ENCODE measurements at regions not wholly inside any gene's neighbourhood (a gene's known extent, or its start where the extent isn't known, plus 50 kb on each side); places are given as distances from the start of the nearest gene placed in this dataset.
"Not testable (repeated sequence)": the region's sequence is repeated elsewhere in the genome, so short reads cannot be mapped to it uniquely, and the experiment has no call there.

- Histone ChIP-seq H3K36me3 (ENCODE audit: control insufficient read depth in 1 of 2, insufficient read depth in 2 of 2, low read length in 2 of 2) (no peaks in the 10 kb centered on the region), H3K9ac (ENCODE audit: low read depth in 1 of 2, low read length in 2 of 2) (no peak overlapping the region)
These were observed 729.7 kb upstream of the GOT2 start for GRCh38 chr16:59463776-59464175.

DNA sequence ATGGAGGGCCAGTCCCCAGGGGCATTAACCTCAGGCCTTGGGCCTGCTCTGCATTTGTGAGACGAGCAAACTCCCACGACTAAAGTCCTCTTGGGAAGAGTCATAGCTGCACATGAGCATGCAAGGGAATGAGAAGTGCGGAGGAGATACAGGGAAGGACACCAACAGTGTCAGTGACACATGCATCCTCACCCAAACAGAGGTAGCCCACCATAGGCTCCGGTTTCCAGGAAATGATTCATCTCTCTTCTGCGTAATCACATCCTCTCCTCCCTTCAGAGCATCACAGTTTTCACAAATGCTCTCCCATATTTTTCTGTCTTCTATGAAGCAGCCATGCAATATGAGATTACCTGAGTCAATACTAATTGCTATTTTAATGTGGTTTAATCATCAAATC lies 725.7 kb upstream of the GOT2 start:
- Histone ChIP-seq H3K9ac (ENCODE audit: low read depth in 1 of 2, low read length in 2 of 2) (no peak overlapping the region), H3K9me3 (ENCODE audit: control insufficient read depth in 1 of 2, low read length in 2 of 2) (peaks cover 0 to 7% of the 10 kb centered on the region in 2 donors), H3K4me1 (ENCODE audit: control insufficient read depth in 1 of 2, insufficient read depth in 2 of 2, low read length in 2 of 2) (no peaks in the 10 kb centered on the region), H3K4me3 (ENCODE audit: low read depth in 1 of 2, low read length in 2 of 2) (no peak overlapping the region), H3K27ac (ENCODE audit: low read depth, low read length) (no peak overlapping the region), H3K27me3 (ENCODE audit: control insufficient read depth in 1 of 2, insufficient read depth in 2 of 2, low read length in 2 of 2) (no peaks in the 10 kb centered on the region), H3K36me3 (ENCODE audit: control insufficient read depth in 1 of 2, insufficient read depth in 2 of 2, low read length in 2 of 2) (no peaks in the 10 kb centered on the region)

More at GRCh38 chr16:59463776-59464175, 729.7 kb upstream of the GOT2 start:
- H3K27me3 ChIP-seq (ENCODE audit: control insufficient read depth in 1 of 2, insufficient read depth in 2 of 2, low read length in 2 of 2), result no peaks in the 10 kb centered on the region
- no peak overlapping the region for H3K27ac ChIP-seq (ENCODE audit: low read depth, low read length)
- H3K9me3 ChIP-seq (ENCODE audit: control insufficient read depth in 1 of 2, low read length in 2 of 2), result peaks cover 6 to 7% of the 10 kb centered on the region in 2 donors
- no peak overlapping the region for H3K4me3 ChIP-seq (ENCODE audit: low read depth in 1 of 2, low read length in 2 of 2)
- H3K4me1 ChIP-seq (ENCODE audit: control insufficient read depth in 1 of 2, insufficient read depth in 2 of 2, low read length in 2 of 2), result no peaks in the 10 kb centered on the region

- Histone ChIP-seq H3K36me3 (ENCODE audit: control insufficient read depth in 1 of 2, insufficient read depth in 2 of 2, low read length in 2 of 2) (no peaks in the 10 kb centered on the region), H3K9me3 (ENCODE audit: control insufficient read depth in 1 of 2, low read length in 2 of 2) (peaks cover 0 to 11% of the 10 kb centered on the region in 2 donors), H3K4me1 (ENCODE audit: control insufficient read depth in 1 of 2, insufficient read depth in 2 of 2, low read length in 2 of 2) (no peaks in the 10 kb centered on the region), H3K9ac (ENCODE audit: low read depth in 1 of 2, low read length in 2 of 2) (no peak overlapping the region), H3K27me3 (ENCODE audit: control insufficient read depth in 1 of 2, insufficient read depth in 2 of 2, low read length in 2 of 2) (no peaks in the 10 kb centered on the region), H3K27ac (ENCODE audit: low read depth, low read length) (no peak overlapping the region), H3K4me3 (ENCODE audit: low read depth in 1 of 2, low read length in 2 of 2) (no peak overlapping the region)
These were observed 721.4 kb upstream of the GOT2 start for GRCh38 chr16:59455497-59455896.

DNA sequence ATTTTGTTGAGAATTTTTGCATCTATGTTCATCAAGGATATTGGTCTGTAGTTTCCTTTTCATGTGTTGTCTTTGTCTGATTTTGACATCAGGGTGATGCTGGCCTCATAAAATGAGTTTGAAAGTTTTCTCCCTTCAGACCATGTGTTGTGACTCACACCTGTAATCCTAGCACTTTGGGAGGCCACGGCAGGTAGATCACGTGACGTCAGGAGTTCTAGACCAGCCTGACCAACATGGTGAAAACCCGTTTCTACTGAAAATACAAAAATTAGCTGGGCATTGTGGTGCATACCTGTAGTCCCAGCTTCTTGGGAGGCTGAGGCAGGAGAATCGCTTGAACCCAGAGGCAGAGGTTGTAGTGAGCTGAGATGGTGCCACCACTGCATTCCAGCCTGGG lies 716.4 kb upstream of the GOT2 start:
- H3K4me3 ChIP-seq (ENCODE audit: low read depth in 1 of 2, low read length in 2 of 2); H3K4me1 ChIP-seq (ENCODE audit: control insufficient read depth in 1 of 2, insufficient read depth in 2 of 2, low read length in 2 of 2); H3K27me3 ChIP-seq (ENCODE audit: control insufficient read depth in 1 of 2, insufficient read depth in 2 of 2, low read length in 2 of 2): not testable (repeated sequence)

DNA sequence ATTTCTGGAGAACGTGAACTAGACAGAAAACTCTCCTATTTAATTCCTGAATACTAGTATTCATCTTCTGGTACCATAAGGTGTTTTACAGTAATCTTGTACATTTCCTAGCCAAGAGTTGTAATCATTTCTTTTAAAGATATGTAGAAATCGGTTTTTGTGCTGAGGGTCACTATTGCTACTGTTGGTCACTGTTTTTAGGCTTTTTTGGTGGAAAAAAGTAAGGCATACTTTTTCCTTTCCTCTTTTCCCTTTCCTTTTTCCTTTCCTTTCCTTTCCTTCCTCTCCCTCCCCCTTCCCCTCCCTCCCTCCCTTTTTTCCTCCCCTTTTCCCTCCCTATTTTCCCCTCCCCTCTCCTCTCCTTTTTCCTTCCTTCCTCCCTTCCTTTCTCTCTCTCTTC lies 706.4 kb upstream of the GOT2 start:
- Histone ChIP-seq H3K4me3 (ENCODE audit: low read depth in 1 of 2, low read length in 2 of 2) (no peak overlapping the region), H3K27ac (ENCODE audit: low read depth, low read length) (no peak overlapping the region), H3K9me3 (ENCODE audit: control insufficient read depth in 1 of 2, low read length in 2 of 2) (peaks cover 0 to 9% of the 10 kb centered on the region in 2 donors), H3K36me3 (ENCODE audit: control insufficient read depth in 1 of 2, insufficient read depth in 2 of 2, low read length in 2 of 2) (no peaks in the 10 kb centered on the region), H3K9ac (ENCODE audit: low read depth in 1 of 2, low read length in 2 of 2) (no peak overlapping the region), H3K4me1 (ENCODE audit: control insufficient read depth in 1 of 2, insufficient read depth in 2 of 2, low read length in 2 of 2) (no peaks in the 10 kb centered on the region), H3K27me3 (ENCODE audit: control insufficient read depth in 1 of 2, insufficient read depth in 2 of 2, low read length in 2 of 2) (no peaks in the 10 kb centered on the region)

More for the DNA sequence above, 716.4 kb upstream of the GOT2 start:
- not testable (repeated sequence) for H3K27ac ChIP-seq (ENCODE audit: low read depth, low read length); H3K9ac ChIP-seq (ENCODE audit: low read depth in 1 of 2, low read length in 2 of 2); H3K9me3 ChIP-seq (ENCODE audit: control insufficient read depth in 1 of 2, low read length in 2 of 2); H3K36me3 ChIP-seq (ENCODE audit: control insufficient read depth in 1 of 2, insufficient read depth in 2 of 2, low read length in 2 of 2)

GRCh38 chr16:59432896-59433295 lies 698.8 kb upstream of the GOT2 start:
- Histone ChIP-seq H3K4me1 (ENCODE audit: control insufficient read depth in 1 of 2, insufficient read depth in 2 of 2, low read length in 2 of 2) (no peaks in the 10 kb centered on the region), H3K36me3 (ENCODE audit: control insufficient read depth in 1 of 2, insufficient read depth in 2 of 2, low read length in 2 of 2) (no peaks in the 10 kb centered on the region), H3K9me3 (ENCODE audit: control insufficient read depth in 1 of 2, low read length in 2 of 2) (peaks cover 0 to 3% of the 10 kb centered on the region in 2 donors), H3K27me3 (ENCODE audit: control insufficient read depth in 1 of 2, insufficient read depth in 2 of 2, low read length in 2 of 2) (no peaks in the 10 kb centered on the region), H3K27ac (ENCODE audit: low read depth, low read length) (no peak overlapping the region), H3K4me3 (ENCODE audit: low read depth in 1 of 2, low read length in 2 of 2) (no peak overlapping the region), H3K9ac (ENCODE audit: low read depth in 1 of 2, low read length in 2 of 2) (no peak overlapping the region)

DNA sequence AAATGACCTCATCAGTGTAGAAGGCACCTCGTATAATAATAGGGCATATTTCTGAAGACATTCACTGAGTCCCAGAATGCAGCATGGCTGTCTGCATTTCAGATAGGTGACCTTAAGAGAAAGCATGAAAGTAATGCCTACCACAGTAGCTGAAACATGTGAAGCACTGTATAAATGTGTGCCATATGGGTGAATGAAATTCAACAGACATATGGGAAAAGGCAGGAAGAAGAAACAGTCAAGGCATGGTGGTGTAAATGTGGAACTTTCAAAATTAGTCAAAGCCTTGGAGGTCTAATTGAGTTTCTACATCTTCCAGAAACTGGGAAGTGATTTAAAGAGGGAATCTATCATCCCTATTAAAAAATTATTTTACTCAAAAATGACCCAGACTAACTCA lies 698.2 kb upstream of the GOT2 start:
- no peak overlapping the region for H3K4me3 ChIP-seq (ENCODE audit: low read depth in 1 of 2, low read length in 2 of 2)
- H3K27me3 ChIP-seq (ENCODE audit: control insufficient read depth in 1 of 2, insufficient read depth in 2 of 2, low read length in 2 of 2), result no peaks in the 10 kb centered on the region
- no peaks in the 10 kb centered on the region for H3K36me3 ChIP-seq (ENCODE audit: control insufficient read depth in 1 of 2, insufficient read depth in 2 of 2, low read length in 2 of 2)
- H3K9ac ChIP-seq (ENCODE audit: low read depth in 1 of 2, low read length in 2 of 2), result no peak overlapping the region
- H3K4me1 ChIP-seq (ENCODE audit: control insufficient read depth in 1 of 2, insufficient read depth in 2 of 2, low read length in 2 of 2), result no peaks in the 10 kb centered on the region
- no peak overlapping the region for H3K27ac ChIP-seq (ENCODE audit: low read depth, low read length)
- H3K9me3 ChIP-seq (ENCODE audit: control insufficient read depth in 1 of 2, low read length in 2 of 2), result peaks cover 0 to 3% of the 10 kb centered on the region in 2 donors

DNA sequence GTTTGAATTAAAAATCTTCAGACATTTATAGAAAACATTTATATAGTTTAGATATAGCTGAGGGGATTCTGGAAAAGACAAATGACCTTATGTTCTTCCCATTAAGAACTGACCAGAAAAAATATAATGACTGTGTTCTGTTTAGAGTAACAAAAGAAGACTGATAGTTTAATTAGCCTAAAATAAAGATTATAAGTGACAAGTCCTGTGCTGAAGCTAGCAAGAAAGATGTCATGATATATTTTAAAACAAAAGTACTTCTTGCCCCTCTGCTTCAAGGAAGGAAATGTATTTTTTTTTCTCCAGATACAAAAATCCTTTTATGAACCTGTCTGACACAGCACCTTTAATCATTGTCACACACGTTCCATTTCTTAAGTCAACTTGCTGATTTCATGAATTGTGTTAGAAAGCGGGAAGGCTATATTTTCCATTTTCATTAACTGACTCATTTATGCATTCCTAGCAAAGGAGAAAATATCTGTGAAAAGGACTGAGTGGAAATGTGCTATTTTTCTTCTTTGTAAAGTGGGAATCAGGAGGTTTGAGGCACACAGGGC lies 690.7 kb upstream of the GOT2 start:
- Histone ChIP-seq H3K36me3 (ENCODE audit: control insufficient read depth in 1 of 2, insufficient read depth in 2 of 2, low read length in 2 of 2) (no peaks in the 10 kb centered on the region), H3K4me1 (ENCODE audit: control insufficient read depth in 1 of 2, insufficient read depth in 2 of 2, low read length in 2 of 2) (no peaks in the 10 kb centered on the region), H3K9me3 (ENCODE audit: control insufficient read depth in 1 of 2, low read length in 2 of 2) (peaks cover 0 to 20% of the 10 kb centered on the region in 2 donors), H3K27ac (ENCODE audit: low read depth, low read length) (no peak overlapping the region), H3K9ac (ENCODE audit: low read depth in 1 of 2, low read length in 2 of 2) (no peak overlapping the region), H3K27me3 (ENCODE audit: control insufficient read depth in 1 of 2, insufficient read depth in 2 of 2, low read length in 2 of 2) (no peaks in the 10 kb centered on the region), H3K4me3 (ENCODE audit: low read depth in 1 of 2, low read length in 2 of 2) (no peak overlapping the region)

GRCh38 chr16:59411961-59412841 lies 678.1 kb upstream of the GOT2 start:
- no peaks in the 10 kb centered on the region for H3K4me1 ChIP-seq (ENCODE audit: control insufficient read depth in 1 of 2, insufficient read depth in 2 of 2, low read length in 2 of 2)

GRCh38 chr16:59410451-59410850 lies 676.3 kb upstream of the GOT2 start:
- no peaks in the 10 kb centered on the region for H3K4me1 ChIP-seq (ENCODE audit: control insufficient read depth in 1 of 2, insufficient read depth in 2 of 2, low read length in 2 of 2)
- no peaks in the 10 kb centered on the region for H3K36me3 ChIP-seq (ENCODE audit: control insufficient read depth in 1 of 2, insufficient read depth in 2 of 2, low read length in 2 of 2)
- peaks cover 4 to 12% of the 10 kb centered on the region in 2 donors for H3K9me3 ChIP-seq (ENCODE audit: control insufficient read depth in 1 of 2, low read length in 2 of 2)
- H3K4me3 ChIP-seq (ENCODE audit: low read depth in 1 of 2, low read length in 2 of 2), result no peak overlapping the region
- H3K27ac ChIP-seq (ENCODE audit: low read depth, low read length), result no peak overlapping the region
- H3K27me3 ChIP-seq (ENCODE audit: control insufficient read depth in 1 of 2, insufficient read depth in 2 of 2, low read length in 2 of 2), result no peaks in the 10 kb centered on the region
- no peak overlapping the region for H3K9ac ChIP-seq (ENCODE audit: low read depth in 1 of 2, low read length in 2 of 2)

More at GRCh38 chr16:59411961-59412841, 678.1 kb upstream of the GOT2 start:
- no peaks in the 10 kb centered on the region for H3K36me3 ChIP-seq (ENCODE audit: control insufficient read depth in 1 of 2, insufficient read depth in 2 of 2, low read length in 2 of 2)
- peaks cover 2 to 7% of the 10 kb centered on the region in 2 donors for H3K9me3 ChIP-seq (ENCODE audit: control insufficient read depth in 1 of 2, low read length in 2 of 2)
- H3K27ac ChIP-seq (ENCODE audit: low read depth, low read length), result no peak overlapping the region
- H3K27me3 ChIP-seq (ENCODE audit: control insufficient read depth in 1 of 2, insufficient read depth in 2 of 2, low read length in 2 of 2), result no peaks in the 10 kb centered on the region
- no peak overlapping the region for H3K9ac ChIP-seq (ENCODE audit: low read depth in 1 of 2, low read length in 2 of 2)
- H3K4me3 ChIP-seq (ENCODE audit: low read depth in 1 of 2, low read length in 2 of 2), result no peak overlapping the region

Measured in duodenal mucosa (tissue), 2 donors.